ENCODE measurements at regions not wholly inside any gene's neighbourhood (a gene's known extent, or its start where the extent isn't known, plus 50 kb on each side); places are given as distances from the start of the nearest gene placed in this dataset.

DNA sequence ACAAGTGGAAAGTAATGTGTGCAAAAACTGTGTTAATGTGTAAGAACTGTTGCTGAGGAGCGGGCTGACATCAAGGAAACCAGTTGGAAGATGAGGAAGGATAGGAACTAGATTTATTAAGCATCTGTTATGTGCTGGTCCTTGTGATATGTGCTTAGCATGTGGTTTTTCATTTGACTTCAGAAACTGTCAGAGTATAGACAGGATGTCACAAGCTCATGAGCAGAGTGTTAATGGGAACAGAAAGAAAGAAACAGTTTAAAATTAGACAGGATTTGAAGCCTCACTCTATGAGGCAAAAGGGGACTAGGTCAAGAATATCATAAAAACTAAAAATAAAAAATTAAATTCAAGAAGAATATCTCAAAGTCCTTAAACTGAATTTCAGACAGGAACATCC, 270.6 kb upstream of the DPPA4 start:
- Mint-ChIP-seq H3K4me3 (no peak overlapping the region), H3K4me1 (no peaks in the 10 kb centered on the region), H3K36me3 (ENCODE audit: insufficient read depth in 1 of 3, low read depth in 3 of 3) (no peaks in the 10 kb centered on the region), H3K27me3 (ENCODE audit: low read depth) (no peaks in the 10 kb centered on the region), H3K9me3 (peaks cover 0 to 3% of the 10 kb centered on the region in 2 experiments; a peak in 2 of 5 replicates), H3K27ac (no peak overlapping the region)
- WGBS (ENCODE audit: extremely low coverage, insufficient read length, low lambda C conversion rate) = no CpG with 5 or more reads among the region's 1 CpG
- Histone ChIP-seq H4K8ac (replicated peaks; ENCODE audit: insufficient read length, low read depth, low read length) (no peak overlapping the region), H3K79me2 (ENCODE audit: insufficient read depth, low read length) (no peaks in the 10 kb centered on the region), H3T11ph (ENCODE audit: low read length) (no peak overlapping the region), H2BK20ac (ENCODE audit: low read depth, low read length, poor library complexity, severe bottlenecking) (no peak overlapping the region), H3K23me2 (ENCODE audit: insufficient read length, low read depth, low read length, poor library complexity, severe bottlenecking) (no peaks in the 10 kb centered on the region), H2BK5ac (ENCODE audit: insufficient read length, low read length) (no peak overlapping the region), H3K4ac (ENCODE audit: low read depth, low read length) (no peak overlapping the region), H3K23ac (ENCODE audit: insufficient read length, low read depth, low read length) (no peak overlapping the region), H2BK120ac (ENCODE audit: low read depth, low read length, poor library complexity, severe bottlenecking) (no peak overlapping the region), H3K27ac (ENCODE audit: insufficient read length, low read depth, low read length) (no peak overlapping the region), H3K4me2 (ENCODE audit: insufficient read depth, insufficient read length, low read length) (no peak overlapping the region), H4K5ac (ENCODE audit: insufficient read length, low read depth, low read length) (no peak overlapping the region), H3K18ac (ENCODE audit: insufficient read length, low read depth, low read length) (no peak overlapping the region), H4K20me1 (ENCODE audit: control insufficient read depth, insufficient read depth, insufficient read length) (no peaks in the 10 kb centered on the region), H3K79me1 (ENCODE audit: insufficient read depth, low read depth, low read length, poor library complexity, severe bottlenecking) (no peaks in the 10 kb centered on the region), H4K91ac (ENCODE audit: insufficient read length, low read depth, low read length) (no peak overlapping the region), H3K9ac (ENCODE audit: extremely low read depth, insufficient read length, low read length) (no peak overlapping the region), H2AFZ (ENCODE audit: low read length) (no peak overlapping the region), H3K14ac (ENCODE audit: insufficient read depth, low read length) (no peak overlapping the region), H3K27me3 (ENCODE audit: insufficient read depth, low read length) (no peaks in the 10 kb centered on the region), H2BK12ac (ENCODE audit: insufficient read length, low read depth, low read length) (no peak overlapping the region), H2AK5ac (ENCODE audit: insufficient read length, low read length) (no peak overlapping the region), H3K9me3 (ENCODE audit: control insufficient read depth, low read depth, low read length) (no peaks in the 10 kb centered on the region), H3K4me1 (ENCODE audit: insufficient read depth, low read length) (no peaks in the 10 kb centered on the region), H3K56ac (ENCODE audit: insufficient read length, low read depth, low read length) (no peak overlapping the region), H2BK15ac (ENCODE audit: low read depth, low read length) (no peak overlapping the region)
- DNase-seq = no peak
- TF ChIP-seq, protein P1, sequence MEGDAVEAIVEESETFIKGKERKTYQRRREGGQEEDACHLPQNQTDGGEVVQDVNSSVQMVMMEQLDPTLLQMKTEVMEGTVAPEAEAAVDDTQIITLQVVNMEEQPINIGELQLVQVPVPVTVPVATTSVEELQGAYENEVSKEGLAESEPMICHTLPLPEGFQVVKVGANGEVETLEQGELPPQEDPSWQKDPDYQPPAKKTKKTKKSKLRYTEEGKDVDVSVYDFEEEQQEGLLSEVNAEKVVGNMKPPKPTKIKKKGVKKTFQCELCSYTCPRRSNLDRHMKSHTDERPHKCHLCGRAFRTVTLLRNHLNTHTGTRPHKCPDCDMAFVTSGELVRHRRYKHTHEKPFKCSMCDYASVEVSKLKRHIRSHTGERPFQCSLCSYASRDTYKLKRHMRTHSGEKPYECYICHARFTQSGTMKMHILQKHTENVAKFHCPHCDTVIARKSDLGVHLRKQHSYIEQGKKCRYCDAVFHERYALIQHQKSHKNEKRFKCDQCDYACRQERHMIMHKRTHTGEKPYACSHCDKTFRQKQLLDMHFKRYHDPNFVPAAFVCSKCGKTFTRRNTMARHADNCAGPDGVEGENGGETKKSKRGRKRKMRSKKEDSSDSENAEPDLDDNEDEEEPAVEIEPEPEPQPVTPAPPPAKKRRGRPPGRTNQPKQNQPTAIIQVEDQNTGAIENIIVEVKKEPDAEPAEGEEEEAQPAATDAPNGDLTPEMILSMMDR (conservative IDR thresholded peaks at IDR 0.05) = no peak

All from H9 (cell line).